H1 (cell line): ENCODE measurements at regions not wholly inside any gene's neighbourhood (a gene's known extent, or its start where the extent isn't known, plus 50 kb on each side); places are given as distances from the start of the nearest gene placed in this dataset.

Source experiments
- CTCF ChIA-PET: fragments of 300-600 bp; sonication (Branson Sonifier 250); formaldehyde crosslinking; loops from one replicate; lab custom pipeline; 2021; ENCODE audit not compliant: partially characterized antibody; lab: Charles Lee
- POLR2A ChIA-PET: fragments of 300-600 bp; sonication (Branson Sonifier 250); formaldehyde crosslinking; loops from one replicate; lab custom pipeline; 2021; ENCODE audit warnings: inconsistent platforms; ENCODE audit not compliant: partially characterized antibody; lab: Charles Lee
- DNase-seq, 2 experiments: peaks; one replicate each; pipeline versions ENCODE4 v3.0.0 to v3.0.0-alpha.2; 2010 to 2022; ENCODE audit warnings: low spot score in 2 of 2, low read depth in 1 of 2, mixed read lengths in 1 of 2
- FAIRE-seq: peaks from 2 replicates; lab custom pipeline; 2011; peaks lifted over from hg19 to GRCh38; lab: Jason Lieb, UNC
- H2AFZ ChIP-seq: 2 replicates; pipeline ENCODE4 v1.8.1; 2012; ENCODE audit warnings: low read length, inconsistent platforms
- H2AK5ac ChIP-seq: 2 replicates; pipeline ENCODE4 v1.6.1; 2013; ENCODE audit warnings: low read depth, low read length
- H2BK120ac ChIP-seq: replicated peaks from 2 replicates; pipeline ENCODE3; 2013; ENCODE audit warnings: low read depth, low read length, inconsistent platforms
- H2BK12ac ChIP-seq: 2 replicates; pipeline ENCODE4 v1.6.1; 2013; ENCODE audit warnings: low read depth, low read length
- H2BK15ac ChIP-seq: 2 replicates; pipeline ENCODE4 v1.6.1; 2013; ENCODE audit warnings: low read length
- H2BK20ac ChIP-seq: 2 replicates; pipeline ENCODE4 v1.6.1; 2013; ENCODE audit warnings: low read length
- H2BK5ac ChIP-seq: 2 replicates; pipeline ENCODE4 v1.6.1; 2013; ENCODE audit warnings: low read depth, low read length
- H3K14ac ChIP-seq: 2 replicates; pipeline ENCODE4 v1.6.1; 2013; ENCODE audit warnings: inconsistent platforms; ENCODE audit not compliant: insufficient read length
- H3K18ac ChIP-seq: 2 replicates; pipeline ENCODE4 v1.6.1; 2013; ENCODE audit warnings: low read length; ENCODE audit errors: extremely low read depth
- H3K23ac ChIP-seq: 2 replicates; pipeline ENCODE4 v1.6.1; 2013; ENCODE audit warnings: inconsistent platforms; ENCODE audit not compliant: insufficient read length
- H3K23me2 ChIP-seq: 2 replicates; pipeline ENCODE4 v1.6.1; 2013; ENCODE audit warnings: low read depth, low read length
- H3K27ac ChIP-seq: 2 replicates; pipeline ENCODE4 v1.6.1; 2011; ENCODE audit warnings: low read depth, low read length, inconsistent platforms
- H3K27me3 ChIP-seq, 4 experiments: replicated peaks in 1 of 4; 1 replicate in 1 of 4; 2 replicates in 3 of 4; pipeline versions ENCODE4 v1.6.1 to v1.8.1; 2011 to 2013; ENCODE audit warnings: low read length in 3 of 4, mild to moderate bottlenecking in 3 of 4, inconsistent platforms in 2 of 4, mixed read lengths in 2 of 4, moderate library complexity in 1 of 4; ENCODE audit not compliant: control insufficient read depth in 3 of 4, insufficient read depth in 3 of 4; ENCODE audit errors: extremely low read depth in 1 of 4
- H3K36me3 ChIP-seq, 4 experiments: 2 replicates each; pipeline versions ENCODE4 v1.6.1 to v1.8.1; 2011 to 2013; ENCODE audit warnings: mild to moderate bottlenecking in 4 of 4, low read length in 3 of 4, moderate library complexity in 2 of 4, control low read depth in 1 of 4, inconsistent platforms in 1 of 4; ENCODE audit not compliant: insufficient read depth in 4 of 4, control insufficient read depth in 2 of 4
- H3K4ac ChIP-seq: replicated peaks from 2 replicates; pipeline ENCODE3; 2013; ENCODE audit warnings: low read length, low read depth, mixed read lengths, inconsistent platforms; ENCODE audit not compliant: insufficient read length
- H3K4me1 ChIP-seq, 4 experiments: replicated peaks in 1 of 4; 1 replicate in 1 of 4; 2 replicates in 3 of 4; pipeline versions ENCODE4 v1.6.1 to v1.8.1; 2011 to 2013; ENCODE audit warnings: low read length in 3 of 4, inconsistent platforms in 2 of 4, mixed read lengths in 1 of 4; ENCODE audit not compliant: insufficient read depth in 4 of 4, control insufficient read depth in 3 of 4
- H3K4me2 ChIP-seq, 2 experiments: 2 replicates each; pipeline versions ENCODE4 v1.6.1 to v1.8.1; 2011 to 2013; ENCODE audit warnings: low read depth in 2 of 2, low read length in 2 of 2, control low read depth in 1 of 2, inconsistent platforms in 1 of 2, mild to moderate bottlenecking in 1 of 2; ENCODE audit not compliant: insufficient read depth in 1 of 2
- H3K4me3 ChIP-seq, 4 experiments: fragments of 200-600, 300-600 bp in 1 of 4; sonication (generic), shearing (Covaris generic), sonication (Bioruptor Twin) in 1 of 4; 2 replicates each; pipeline versions ENCODE4 v1.5.1 to v1.8.1; 2011 to 2016; ENCODE audit warnings: low read length in 4 of 4, low read depth in 3 of 4, control low read depth in 2 of 4, inconsistent platforms in 2 of 4, mild to moderate bottlenecking in 2 of 4, mixed read lengths in 1 of 4, moderate library complexity in 1 of 4; ENCODE audit not compliant: insufficient read depth in 2 of 4; ENCODE audit errors: extremely low read depth in 1 of 4
- H3K56ac ChIP-seq: replicated peaks from 2 replicates; pipeline ENCODE3; 2013; ENCODE audit warnings: low read depth, mild to moderate bottlenecking, mixed read lengths, low read length, inconsistent platforms; ENCODE audit not compliant: insufficient read length
- H3K79me1 ChIP-seq: 2 replicates; pipeline ENCODE4 v1.6.1; 2013; ENCODE audit warnings: low read depth, low read length, control low read depth
- H3K79me2 ChIP-seq, 2 experiments: 2 replicates each; pipeline versions ENCODE4 v1.6.1 to v1.8.1; 2012 to 2013; ENCODE audit warnings: low read length in 2 of 2, mild to moderate bottlenecking in 2 of 2, inconsistent platforms in 1 of 2; ENCODE audit not compliant: insufficient read depth in 2 of 2, control insufficient read depth in 1 of 2
- H3K9ac ChIP-seq, 4 experiments: replicated peaks in 1 of 4; 1 replicate in 1 of 4; 2 replicates in 3 of 4; pipeline versions ENCODE4 v1.6.1 to v1.8.1; 2011 to 2013; ENCODE audit warnings: low read depth in 3 of 4, low read length in 3 of 4, control low read depth in 2 of 4, mild to moderate bottlenecking in 2 of 4, moderate library complexity in 2 of 4, inconsistent platforms in 1 of 4; ENCODE audit errors: extremely low read depth in 1 of 4
- H3K9me3 ChIP-seq, 2 experiments: 2 replicates each; pipeline versions ENCODE4 v1.6.1 to v1.8.1; 2012 to 2013; ENCODE audit warnings: mild to moderate bottlenecking in 2 of 2, moderate library complexity in 2 of 2, control low read depth in 1 of 2, inconsistent platforms in 1 of 2, low read depth in 1 of 2, low read length in 1 of 2, mixed read lengths in 1 of 2; ENCODE audit not compliant: insufficient read depth in 2 of 2
- H4K20me1 ChIP-seq, 2 experiments: replicated peaks in 1 of 2; 2 replicates each; pipeline versions ENCODE3 to v1.8.1; 2011 to 2013; ENCODE audit warnings: inconsistent platforms in 2 of 2, low read length in 2 of 2, mild to moderate bottlenecking in 1 of 2; ENCODE audit not compliant: insufficient read depth in 2 of 2, control insufficient read depth in 1 of 2
- H4K5ac ChIP-seq: 2 replicates; pipeline ENCODE4 v1.6.1; 2013; ENCODE audit warnings: low read length, low read depth, mixed read lengths, inconsistent platforms; ENCODE audit not compliant: insufficient read length
- H4K8ac ChIP-seq: 2 replicates; pipeline ENCODE4 v1.8.0; 2013; ENCODE audit warnings: mild to moderate bottlenecking, moderate library complexity, low read length, inconsistent platforms; ENCODE audit not compliant: insufficient read depth; ENCODE audit errors: extremely low read depth
- H4K91ac ChIP-seq: replicated peaks from 2 replicates; pipeline ENCODE3; 2013; ENCODE audit warnings: low read length, mixed read lengths, inconsistent platforms; ENCODE audit not compliant: insufficient read length
- ASH2L ChIP-seq: fragments of 200-600, 300-600 bp; sonication (generic); IDR thresholded peaks from one replicate; pipeline ENCODE4 v1.7.1; 2017; ENCODE audit warnings: low read length
- BRCA1 ChIP-seq: IDR thresholded peaks from 2 replicates; pipeline ENCODE4 v1.6.1; 2012; ENCODE audit warnings: low read depth, low read length, improper control_type of control experiment
- CHD2 ChIP-seq: IDR thresholded peaks from 2 replicates; pipeline ENCODE4 v1.6.1; 2012; ENCODE audit warnings: low read length, improper control_type of control experiment
- EGR1 ChIP-seq: IDR thresholded peaks from 2 replicates; pipeline ENCODE4 v1.6.1; 2011; ENCODE audit warnings: low read depth, low read length, borderline replicate concordance
- EZH2 ChIP-seq: fragments of 200-600 bp; sonication (generic); IDR thresholded peaks from 2 replicates; pipeline ENCODE4 v1.7.1; 2012; ENCODE audit warnings: low read depth, mild to moderate bottlenecking, moderate library complexity, low read length, inconsistent platforms; ENCODE audit not compliant: severe bottlenecking
- GTF2F1 ChIP-seq: IDR thresholded peaks from 2 replicates; pipeline ENCODE4 v1.6.1; 2012; ENCODE audit warnings: low read depth, low read length, improper control_type of control experiment, borderline replicate concordance
- JUN ChIP-seq: IDR thresholded peaks from 2 replicates; pipeline ENCODE4 v1.6.1; 2011; ENCODE audit warnings: low read depth, mild to moderate bottlenecking, improper control_type of control experiment, low read length
- JUND ChIP-seq: IDR thresholded peaks from 2 replicates; pipeline ENCODE4 v1.6.1; 2011; ENCODE audit warnings: mild to moderate bottlenecking, improper control_type of control experiment, low read length
- KDM1A ChIP-seq: fragments of 200-600, 300-600 bp; sonication (generic); IDR thresholded peaks from 2 replicates; pipeline ENCODE4 v1.7.1; 2016; ENCODE audit warnings: mild to moderate bottlenecking, low read length, borderline replicate concordance
- KDM4A ChIP-seq: IDR thresholded peaks from one replicate; pipeline ENCODE4 v1.7.1; 2012; ENCODE audit warnings: low read depth, mild to moderate bottlenecking, moderate library complexity, low read length, inconsistent platforms; ENCODE audit not compliant: severe bottlenecking
- KDM5A ChIP-seq: fragments of 200-600 bp; IDR thresholded peaks from 2 replicates; pipeline ENCODE4 v1.7.1; 2012; ENCODE audit warnings: mild to moderate bottlenecking, low read length, inconsistent platforms, mixed read lengths
- POLR2A ChIP-seq, 2 experiments: IDR thresholded peaks; 1 replicate in 1 of 2; 2 replicates in 1 of 2; pipeline ENCODE4 v1.6.1; 2011; ENCODE audit warnings: low read depth in 2 of 2, low read length in 2 of 2, mild to moderate bottlenecking in 2 of 2; ENCODE audit errors: control extremely low read depth in 1 of 2
- POU5F1 ChIP-seq: IDR thresholded peaks from 2 replicates; pipeline ENCODE4 v1.6.1; 2011; ENCODE audit warnings: low read depth, mild to moderate bottlenecking, low read length, moderate library complexity
- RXRA ChIP-seq: IDR thresholded peaks from 2 replicates; pipeline ENCODE4 v1.6.1; 2011; ENCODE audit warnings: low read depth, mild to moderate bottlenecking, low read length, moderate library complexity; ENCODE audit not compliant: insufficient read depth
- SIN3A ChIP-seq, 2 experiments: IDR thresholded peaks in 1 of 2; conservative IDR thresholded peaks in 1 of 2; 2 replicates each; pipeline ENCODE4 v1.6.1; 2011 to 2012; ENCODE audit warnings: low read length in 2 of 2, improper control_type of control experiment in 1 of 2, low read depth in 1 of 2, mild to moderate bottlenecking in 1 of 2
- SP2 ChIP-seq: IDR thresholded peaks from 2 replicates; pipeline ENCODE4 v1.6.1; 2012; ENCODE audit warnings: mild to moderate bottlenecking, low read length, inconsistent platforms
- WGBS, 2 experiments: shearing (Covaris generic) in 1 of 2; methylation state at CpG; one replicate each; pipeline versions ENCODE4 v1.1.6 to v1.1.7; 2013 to 2015; ENCODE audit warnings: low lambda C conversion rate in 2 of 2, mixed read lengths in 2 of 2, inconsistent platforms in 1 of 2, low coverage in 1 of 2, missing lambda C conversion rate in 1 of 2; ENCODE audit not compliant: insufficient replicate concordance in 2 of 2, insufficient coverage in 1 of 2, insufficient read length in 1 of 2; ENCODE audit errors: extremely low coverage in 1 of 2, missing lambda C conversion rate in 1 of 2; 5-methylcytosine and 5-hydroxymethylcytosine counted together

DNA sequence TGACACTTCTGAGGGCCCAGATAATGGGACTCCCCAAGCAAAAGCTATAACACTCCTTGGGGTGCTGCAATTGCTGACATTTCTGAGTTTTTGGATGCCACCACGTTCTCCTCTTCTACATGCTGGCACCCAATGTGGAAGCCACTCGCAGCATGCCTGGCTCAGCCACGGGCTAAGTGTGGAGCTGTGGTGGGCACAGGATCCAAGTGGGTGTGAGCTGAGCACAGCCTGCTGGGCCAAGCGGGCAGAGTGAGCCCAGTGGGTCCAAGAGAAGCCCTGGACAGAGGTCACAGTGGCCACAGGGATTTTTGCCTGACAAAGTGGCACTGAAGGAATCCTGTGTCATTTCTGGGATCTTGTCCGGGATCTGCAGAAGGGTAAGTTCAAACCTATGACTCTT, 213.2 kb downstream of the C6orf118 start:
- Histone ChIP-seq H3K23me2 (no peaks in the 10 kb centered on the region), H3K23ac (no peak overlapping the region), H3K79me1 (no peaks in the 10 kb centered on the region), H2BK15ac (no peak overlapping the region), H3K18ac (no peak overlapping the region), H3K56ac (no peak overlapping the region), H3K27me3 (peaks cover 0 to 2% (median 0%) of the 10 kb centered on the region in 4 experiments; a peak in 1 of 7 replicates), H3K9ac (no peak overlapping the region), H2BK120ac (no peak overlapping the region), H4K8ac (no peak overlapping the region), H2AK5ac (no peak overlapping the region), H3K79me2 (no peaks in the 10 kb centered on the region), H2AFZ (no peak overlapping the region), H3K4ac (no peak overlapping the region), H3K14ac (no peak overlapping the region), H3K27ac (no peak overlapping the region), H4K91ac (no peak overlapping the region), H4K5ac (no peak overlapping the region), H3K4me1 (no peaks in the 10 kb centered on the region), H2BK20ac (no peak overlapping the region), H2BK12ac (no peak overlapping the region), H3K4me3 (no peak overlapping the region), H3K4me2 (no peak overlapping the region), H2BK5ac (no peak overlapping the region), H3K36me3 (no peaks in the 10 kb centered on the region), H3K9me3 (peaks cover 0 to 3% of the 10 kb centered on the region in 2 experiments; a peak in 1 of 4 replicates), H4K20me1 (no peaks in the 10 kb centered on the region)
- ChIA-PET POLR2A (interaction anchor here (0.5 kb wide), 1 partner anchor 13 kb away, joined by 3 read pairs; no protein-coding TSS in a partner anchor), CTCF (interaction anchor here (1.0 kb wide), 1 partner anchor 135 kb away, joined by 4 read pairs; no protein-coding TSS in a partner anchor)
- 92% methylated on average over 4 of the region's 5 CpGs; no CpG with 5 or more reads in 1 of the 2 experiments for WGBS, 2 experiments
- FAIRE-seq (no peak), DNase-seq (no peak)
- TF ChIP-seq GTF2F1 (no peak), SP2 (no peak), RXRA (no peak), BRCA1 (no peak), EGR1 (no peak), KDM4A (no peak), EZH2 (no peak), POLR2A (IDR thresholded peaks at IDR 0.05; ENCODE audit: control extremely low read depth in 1 of 2, low read depth in 2 of 2, low read length in 2 of 2) (no peak), JUND (no peak), ASH2L (no peak), POU5F1 (no peak), KDM1A (no peak), JUN (no peak), SIN3A (conservative IDR thresholded peaks at IDR 0.05 in 1 of 2, IDR thresholded peaks at IDR 0.05 in 1 of 2; ENCODE audit: low read depth in 1 of 2, low read length in 2 of 2) (no peak), KDM5A (no peak), CHD2 (no peak)
